ENCODE measurements at regions not wholly inside any gene's neighbourhood (a gene's known extent, or its start where the extent isn't known, plus 50 kb on each side); places are given as distances from the start of the nearest gene placed in this dataset.

- TF ChIP-seq POLR2A (IDR thresholded peaks at IDR 0.05) (no peak), CTCF (IDR thresholded peaks at IDR 0.05 in 4 of 5, conservative IDR thresholded peaks at IDR 0.05 in 1 of 5) (no peak)
- intact Hi-C loops (cut with DNase I; ENCODE audit: low total_unique reads) = no loop called here
Observed at GRCh38 chr5:125972706-125973105, 450.5 kb upstream of the GRAMD2B start.

DNA sequence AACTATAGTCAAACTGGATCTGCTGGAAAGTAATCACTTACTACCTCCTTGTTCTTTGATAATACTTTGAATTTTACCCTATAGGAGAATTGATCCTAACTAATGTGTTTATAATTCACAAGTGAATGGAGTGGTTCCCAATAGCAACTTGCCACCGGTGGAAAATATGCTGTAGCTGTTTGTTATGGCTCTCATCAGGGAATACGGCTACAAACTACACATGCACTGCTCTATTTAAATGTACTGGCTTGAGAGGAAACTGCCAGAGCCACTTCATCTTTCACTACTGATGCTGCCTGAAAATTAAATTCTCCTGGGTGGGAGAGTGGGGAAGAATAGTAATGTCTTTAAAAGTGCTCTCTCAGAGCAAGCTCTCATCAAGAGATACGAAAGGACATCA lies 448.5 kb upstream of the GRAMD2B start:
- TF ChIP-seq POLR2A (IDR thresholded peaks at IDR 0.05) (no peak), CTCF (IDR thresholded peaks at IDR 0.05 in 4 of 5, conservative IDR thresholded peaks at IDR 0.05 in 1 of 5) (no peak)
- Histone ChIP-seq H3K9me3 (no peaks in the 10 kb centered on the region), H3K4me3 (no peak overlapping the region), H3K27ac (no peak overlapping the region), H3K27me3 (no peaks in the 10 kb centered on the region), H3K4me1 (no peaks in the 10 kb centered on the region), H3K36me3 (no peaks in the 10 kb centered on the region)
- intact Hi-C loops (cut with DNase I; ENCODE audit: low total_unique reads) (no loop called here), in situ Hi-C loops (cut with MboI; ENCODE audit: low sequenced_read_pairs in 4 of 4) (no loop called here)
- DNase-seq (no peak), ATAC-seq (no peak)

More at GRCh38 chr5:125972706-125973105, 450.5 kb upstream of the GRAMD2B start:
- H3K4me1 ChIP-seq = no peaks in the 10 kb centered on the region
- no peaks in the 10 kb centered on the region for H3K27me3 ChIP-seq
- no peak overlapping the region for H3K27ac ChIP-seq
- no peaks in the 10 kb centered on the region for H3K9me3 ChIP-seq
- DNase-seq (no peak), ATAC-seq (no peak)
- no peaks in the 10 kb centered on the region for H3K36me3 ChIP-seq
- in situ Hi-C loops (cut with MboI; ENCODE audit: low sequenced_read_pairs in 4 of 4) = no loop called here
- no peak overlapping the region for H3K4me3 ChIP-seq

DNA sequence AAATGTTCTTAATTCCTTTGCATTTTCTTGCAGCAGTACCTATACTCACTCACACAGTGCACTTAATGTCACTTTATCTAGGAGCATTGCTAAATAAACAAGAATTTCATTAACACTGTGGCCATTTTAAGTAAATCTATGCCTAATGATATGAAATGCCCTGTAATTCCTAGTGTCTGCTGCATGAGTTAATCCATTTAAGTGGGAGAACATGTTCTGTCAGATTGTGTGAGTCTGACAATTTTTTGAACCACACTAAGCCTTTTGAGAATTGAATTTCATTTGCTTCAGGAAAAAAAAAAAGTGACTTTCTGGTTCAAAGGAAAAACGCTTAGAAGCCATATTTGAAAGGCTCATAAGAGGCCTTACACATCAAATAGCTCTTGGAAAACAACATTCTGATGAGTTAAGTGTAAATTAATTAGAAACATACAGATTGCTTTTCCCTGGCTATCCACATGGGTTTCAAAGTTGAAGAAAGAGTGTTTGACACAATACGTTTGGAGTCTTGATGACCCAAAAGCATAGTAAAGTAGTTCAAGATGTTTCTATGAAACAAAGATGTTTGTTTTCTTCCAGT lies 446.7 kb upstream of the GRAMD2B start:
- no peaks in the 10 kb centered on the region for H3K27me3 ChIP-seq
- H3K36me3 ChIP-seq = no peaks in the 10 kb centered on the region
- intact Hi-C loops (cut with DNase I; ENCODE audit: low total_unique reads) (no loop called here), in situ Hi-C loops (cut with MboI; ENCODE audit: low sequenced_read_pairs in 4 of 4) (no loop called here)
- H3K4me3 ChIP-seq = no peak overlapping the region
- TF ChIP-seq CTCF (IDR thresholded peaks at IDR 0.05 in 4 of 5, conservative IDR thresholded peaks at IDR 0.05 in 1 of 5) = no peak
- no peak for TF ChIP-seq POLR2A (IDR thresholded peaks at IDR 0.05)
- H3K9me3 ChIP-seq = no peaks in the 10 kb centered on the region
- DNase-seq = no peak
- H3K4me1 ChIP-seq = no peaks in the 10 kb centered on the region
- no peak for ATAC-seq
- H3K27ac ChIP-seq = no peak overlapping the region

- no peaks in the 10 kb centered on the region for H3K36me3 ChIP-seq
- in situ Hi-C loops (cut with MboI; ENCODE audit: low sequenced_read_pairs in 4 of 4) = no loop called here
- no peak overlapping the region for H3K4me3 ChIP-seq
- H3K4me1 ChIP-seq = no peaks in the 10 kb centered on the region
- ATAC-seq (no peak), DNase-seq (no peak)
- no peak overlapping the region for H3K27ac ChIP-seq
- intact Hi-C loops (cut with DNase I; ENCODE audit: low total_unique reads) = no loop called here
- no peaks in the 10 kb centered on the region for H3K9me3 ChIP-seq
- TF ChIP-seq CTCF (IDR thresholded peaks at IDR 0.05 in 4 of 5, conservative IDR thresholded peaks at IDR 0.05 in 1 of 5) (no peak), POLR2A (IDR thresholded peaks at IDR 0.05) (no peak)
- no peaks in the 10 kb centered on the region for H3K27me3 ChIP-seq
Observed at GRCh38 chr5:125978015-125978414, 445.2 kb upstream of the GRAMD2B start.

DNA sequence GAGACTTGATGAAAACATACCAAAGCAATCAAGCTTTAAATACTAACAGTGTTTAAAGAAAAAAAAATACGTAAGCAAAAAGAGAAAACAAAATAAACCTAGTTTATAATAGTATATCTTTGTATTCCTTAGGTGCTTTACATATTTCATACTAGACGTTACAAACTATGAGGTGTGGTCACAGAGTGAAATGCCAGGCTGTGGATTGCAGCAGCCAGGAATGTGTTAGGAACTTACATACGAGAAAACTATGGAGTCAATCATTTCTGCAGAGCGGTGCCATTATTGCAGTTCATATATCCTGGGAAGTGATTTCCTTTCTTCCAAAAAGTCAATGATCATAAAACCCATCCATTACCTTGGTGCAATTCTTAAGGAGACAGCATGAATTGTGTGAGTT lies 443.6 kb upstream of the GRAMD2B start:
- DNase-seq (no peak), ATAC-seq (no peak)
- H3K27ac ChIP-seq = no peak overlapping the region
- no peaks in the 10 kb centered on the region for H3K36me3 ChIP-seq
- no peaks in the 10 kb centered on the region for H3K9me3 ChIP-seq
- H3K4me1 ChIP-seq = no peaks in the 10 kb centered on the region
- in situ Hi-C loops (cut with MboI; ENCODE audit: low sequenced_read_pairs in 4 of 4) = no loop called here
- TF ChIP-seq POLR2A (IDR thresholded peaks at IDR 0.05) (no peak), CTCF (IDR thresholded peaks at IDR 0.05 in 4 of 5, conservative IDR thresholded peaks at IDR 0.05 in 1 of 5) (no peak)
- H3K4me3 ChIP-seq = no peak overlapping the region
- no peaks in the 10 kb centered on the region for H3K27me3 ChIP-seq
- intact Hi-C loops (cut with DNase I; ENCODE audit: low total_unique reads) = no loop called here

All from gastrocnemius medialis (tissue), 4 donors.